HG03064 (cell line): ENCODE measurements at regions not wholly inside any gene's neighbourhood (a gene's known extent, or its start where the extent isn't known, plus 50 kb on each side); places are given as distances from the start of the nearest gene placed in this dataset.
"Not testable (repeated sequence)": the region's sequence is repeated elsewhere in the genome, so short reads cannot be mapped to it uniquely, and the experiment has no call there.

Experiments used
- ATAC-seq: cut with Tn5 transposase; IDR thresholded peaks from one replicate; pipeline ENCODE4 v1.9.1; 2021; ENCODE audit warnings: low read depth; ENCODE audit not compliant: unreplicated experiment

GRCh38 chr12:42933461-42934081, 344.0 kb upstream of the PRICKLE1 start:
- no peak for ATAC-seq

GRCh38 chr12:42932936-42933335, 343.4 kb upstream of the PRICKLE1 start:
- no peak for ATAC-seq

- ATAC-seq = no peak
These were observed 336.7 kb upstream of the PRICKLE1 start for GRCh38 chr12:42926232-42926631.

GRCh38 chr12:42924482-42924881, 334.9 kb upstream of the PRICKLE1 start:
- no peak for ATAC-seq

GRCh38 chr12:42923583-42923982, 334.0 kb upstream of the PRICKLE1 start:
- ATAC-seq = no peak

GRCh38 chr12:42923156-42923555, 333.6 kb upstream of the PRICKLE1 start:
- ATAC-seq = no peak

- ATAC-seq = no peak
These were observed 332.9 kb upstream of the PRICKLE1 start for GRCh38 chr12:42922505-42922850.

- ATAC-seq = no peak
These were observed 332.4 kb upstream of the PRICKLE1 start for GRCh38 chr12:42921741-42922504.

- no peak for ATAC-seq
These were observed 330.1 kb upstream of the PRICKLE1 start for GRCh38 chr12:42919691-42920090.

GRCh38 chr12:42918443-42918842, 328.9 kb upstream of the PRICKLE1 start:
- no peak for ATAC-seq

- no peak for ATAC-seq
These were observed 326.6 kb upstream of the PRICKLE1 start for GRCh38 chr12:42916143-42916542.

- ATAC-seq = no peak
These were observed 325.9 kb upstream of the PRICKLE1 start for GRCh38 chr12:42915426-42915825.

GRCh38 chr12:42912367-42912766, 322.8 kb upstream of the PRICKLE1 start:
- ATAC-seq = no peak

- no peak for ATAC-seq
These were observed 321.1 kb upstream of the PRICKLE1 start for GRCh38 chr12:42910656-42911055.

- no peak for ATAC-seq
These were observed 319.2 kb upstream of the PRICKLE1 start for GRCh38 chr12:42908712-42909111.

GRCh38 chr12:42906801-42907200, 317.3 kb upstream of the PRICKLE1 start:
- ATAC-seq = not testable (repeated sequence)

- ATAC-seq = no peak
These were observed 315.8 kb upstream of the PRICKLE1 start for GRCh38 chr12:42905419-42905705.

- ATAC-seq = no peak
These were observed 315.3 kb upstream of the PRICKLE1 start for GRCh38 chr12:42904683-42905418.

GRCh38 chr12:42903736-42904135, 314.2 kb upstream of the PRICKLE1 start:
- no peak for ATAC-seq

GRCh38 chr12:42902001-42902400, 312.5 kb upstream of the PRICKLE1 start:
- ATAC-seq = no peak

GRCh38 chr12:42893803-42894202, 304.3 kb upstream of the PRICKLE1 start:
- no peak for ATAC-seq
